WTC11 (cell line): ENCODE measurements at regions not wholly inside any gene's neighbourhood (a gene's known extent, or its start where the extent isn't known, plus 50 kb on each side); places are given as distances from the start of the nearest gene placed in this dataset.

Experiments
- ATAC-seq: fragments of 200-7000 bp; cut with Tn5 transposase; 2 replicates; pipeline ENCODE4 v1.10.0; 2021; ENCODE audit warnings: mild to moderate bottlenecking, moderate library complexity
- CTCF ChIA-PET: fragments of 300-600 bp; sonication (Branson Sonifier 250); formaldehyde crosslinking; loops from one replicate; lab custom pipeline; 2021; ENCODE audit warnings: antibody characterized with exemption; lab: Charles Lee
- POLR2A ChIA-PET: fragments of 350-600 bp; sonication (Branson Sonifier 250); formaldehyde crosslinking; loops from one replicate; lab custom pipeline; 2021; ENCODE audit warnings: antibody characterized with exemption; lab: Charles Lee
- DNase-seq: peaks from one replicate; pipeline ENCODE4 v3.0.0; 2021; ENCODE audit warnings: low spot score
- H3K27ac Mint-ChIP-seq: 2 replicates; pipeline ENCODE4 v1.8.0; 2021; ENCODE audit warnings: mixed read lengths
- H3K27me3 Mint-ChIP-seq: 2 replicates; pipeline ENCODE4 v1.8.0; 2021; ENCODE audit warnings: low read depth, mild to moderate bottlenecking, moderate library complexity, mixed read lengths
- H3K36me3 Mint-ChIP-seq: 2 replicates; pipeline ENCODE4 v1.8.0; 2021; ENCODE audit warnings: mixed read lengths
- H3K4me1 Mint-ChIP-seq: 2 replicates; pipeline ENCODE4 v1.8.0; 2022; ENCODE audit warnings: mixed read lengths
- H3K4me3 Mint-ChIP-seq: 2 replicates; pipeline ENCODE4 v1.8.0; 2021; ENCODE audit warnings: mild to moderate bottlenecking, moderate library complexity, mixed read lengths
- H3K9me3 Mint-ChIP-seq: 2 replicates; pipeline ENCODE4 v1.8.0; 2021; ENCODE audit warnings: mixed read lengths
- CBFB ChIP-seq: sonication (generic); formaldehyde crosslinking; IDR thresholded peaks from 2 replicates; pipeline ENCODE4 v1.8.1; 2022; ENCODE audit warnings: mild to moderate bottlenecking, low read depth, missing genetic modification reagents
- CREB1 ChIP-seq: sonication (generic); formaldehyde crosslinking; IDR thresholded peaks from 2 replicates; pipeline ENCODE4 v1.8.0; 2023; ENCODE audit warnings: mild to moderate bottlenecking, missing genetic modification reagents
- ELF4 ChIP-seq: sonication (generic); formaldehyde crosslinking; IDR thresholded peaks from 2 replicates; pipeline ENCODE4 v1.8.1; 2022; ENCODE audit warnings: low read depth, mild to moderate bottlenecking, moderate library complexity, missing genetic modification reagents
- ESRRA ChIP-seq: sonication (generic); formaldehyde crosslinking; IDR thresholded peaks from 2 replicates; pipeline ENCODE4 v1.8.1; 2022; ENCODE audit warnings: mild to moderate bottlenecking, missing genetic modification reagents, borderline replicate concordance
- IRF2 ChIP-seq: sonication (generic); formaldehyde crosslinking; IDR thresholded peaks from 2 replicates; pipeline ENCODE4 v1.8.0; 2022; ENCODE audit warnings: low read depth, missing genetic modification reagents, borderline replicate concordance
- NFATC4 ChIP-seq: fragments of 250-450 bp; sonication (Bioruptor Pico); IDR thresholded peaks from 2 replicates; pipeline ENCODE4 v1.9.0; 2021; ENCODE audit warnings: mild to moderate bottlenecking
- RORB ChIP-seq: fragments of 250-450 bp; sonication (Bioruptor Pico); IDR thresholded peaks from 2 replicates; pipeline ENCODE4 v1.9.0; 2021; ENCODE audit warnings: mild to moderate bottlenecking
- ZNF138 ChIP-seq: sonication (generic); formaldehyde crosslinking; conservative IDR thresholded peaks from 2 replicates; pipeline ENCODE4 v1.8.1; 2022; ENCODE audit warnings: mild to moderate bottlenecking, moderate library complexity, missing genetic modification reagents
- ZNF396 ChIP-seq: fragments of 250-450 bp; sonication (Bioruptor Pico); IDR thresholded peaks from 2 replicates; pipeline ENCODE4 v1.8.0; 2021; ENCODE audit warnings: mild to moderate bottlenecking, moderate library complexity, borderline replicate concordance
- ZNF416 ChIP-seq: fragments of 250-450 bp; sonication (Bioruptor Pico); IDR thresholded peaks from 2 replicates; pipeline ENCODE4 v1.9.0; 2021; ENCODE audit warnings: mild to moderate bottlenecking, inconsistent platforms
- ZNF423 ChIP-seq: fragments of 250-450 bp; sonication (Bioruptor Pico); IDR thresholded peaks from 2 replicates; pipeline ENCODE4 v2.1.2; 2022; ENCODE audit warnings: mild to moderate bottlenecking, moderate library complexity
- TF ChIP-seq, protein P1 (sequence below): sonication (generic); formaldehyde crosslinking; IDR thresholded peaks from 2 replicates; pipeline ENCODE4 v1.8.0; 2023; ENCODE audit warnings: missing genetic modification reagents, mild to moderate bottlenecking, borderline replicate concordance
- TF ChIP-seq, protein P2 (sequence below): sonication (generic); formaldehyde crosslinking; IDR thresholded peaks from 2 replicates; pipeline ENCODE4 v1.8.1; 2022; ENCODE audit warnings: low read depth, missing genetic modification reagents, borderline replicate concordance
- TF ChIP-seq, protein P3 (sequence below): fragments of 250-450 bp; sonication (Bioruptor Pico); IDR thresholded peaks from 2 replicates; pipeline ENCODE4 v1.8.0; 2021; ENCODE audit warnings: mild to moderate bottlenecking
- TF ChIP-seq, protein P4 (sequence below): sonication (generic); formaldehyde crosslinking; conservative IDR thresholded peaks from 2 replicates; pipeline ENCODE4 v1.8.1; 2023; ENCODE audit warnings: mild to moderate bottlenecking, low read depth, missing genetic modification reagents, moderate library complexity
- TF ChIP-seq, protein P5 (sequence below): fragments of 250-450 bp; sonication (Bioruptor Pico); IDR thresholded peaks from 2 replicates; pipeline ENCODE4 v1.9.0; 2021; ENCODE audit warnings: mild to moderate bottlenecking
- TF ChIP-seq, protein P6 (sequence below): sonication (generic); formaldehyde crosslinking; IDR thresholded peaks from 2 replicates; pipeline ENCODE4 v1.8.1; 2023; ENCODE audit warnings: mild to moderate bottlenecking, moderate library complexity, missing genetic modification reagents
- TF ChIP-seq, protein P7 (sequence below): sonication (generic); formaldehyde crosslinking; IDR thresholded peaks from 2 replicates; pipeline ENCODE4 v1.8.1; 2023; ENCODE audit warnings: mild to moderate bottlenecking, missing genetic modification reagents, borderline replicate concordance

DNA sequence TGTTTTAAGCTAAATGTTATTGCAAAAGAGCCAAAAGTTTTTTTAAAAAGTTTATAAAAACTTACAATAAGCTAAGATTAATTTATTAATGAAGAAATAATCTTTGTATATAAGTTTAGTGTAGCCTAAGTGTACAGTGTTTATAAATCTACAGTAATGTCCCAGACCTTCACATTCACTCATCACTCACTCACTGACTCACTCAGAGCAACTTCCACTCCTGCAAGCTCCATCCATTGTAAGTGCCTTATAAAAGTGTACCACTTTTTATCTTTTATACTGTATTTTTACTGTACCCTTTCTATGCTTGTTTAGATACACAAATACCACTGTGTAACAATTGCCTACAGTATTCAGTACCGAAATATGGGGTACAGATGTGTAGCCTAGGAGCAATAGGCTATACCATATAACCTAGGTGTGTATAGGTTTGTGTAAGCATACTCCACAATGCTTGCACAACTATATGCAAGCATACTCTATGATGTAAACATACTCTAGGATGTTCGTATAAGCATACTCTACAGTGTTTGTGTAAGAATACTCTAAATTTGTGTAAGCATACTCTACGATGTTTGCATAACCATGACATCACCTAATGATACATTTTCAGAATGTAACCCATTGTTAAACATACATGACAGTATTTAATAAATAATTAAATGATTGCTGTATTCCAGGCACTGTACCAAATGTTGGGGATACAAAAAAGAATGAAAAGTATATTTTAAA is 953.0 kb downstream of the KCNA4 start (continued):
- TF ChIP-seq, protein P1, sequence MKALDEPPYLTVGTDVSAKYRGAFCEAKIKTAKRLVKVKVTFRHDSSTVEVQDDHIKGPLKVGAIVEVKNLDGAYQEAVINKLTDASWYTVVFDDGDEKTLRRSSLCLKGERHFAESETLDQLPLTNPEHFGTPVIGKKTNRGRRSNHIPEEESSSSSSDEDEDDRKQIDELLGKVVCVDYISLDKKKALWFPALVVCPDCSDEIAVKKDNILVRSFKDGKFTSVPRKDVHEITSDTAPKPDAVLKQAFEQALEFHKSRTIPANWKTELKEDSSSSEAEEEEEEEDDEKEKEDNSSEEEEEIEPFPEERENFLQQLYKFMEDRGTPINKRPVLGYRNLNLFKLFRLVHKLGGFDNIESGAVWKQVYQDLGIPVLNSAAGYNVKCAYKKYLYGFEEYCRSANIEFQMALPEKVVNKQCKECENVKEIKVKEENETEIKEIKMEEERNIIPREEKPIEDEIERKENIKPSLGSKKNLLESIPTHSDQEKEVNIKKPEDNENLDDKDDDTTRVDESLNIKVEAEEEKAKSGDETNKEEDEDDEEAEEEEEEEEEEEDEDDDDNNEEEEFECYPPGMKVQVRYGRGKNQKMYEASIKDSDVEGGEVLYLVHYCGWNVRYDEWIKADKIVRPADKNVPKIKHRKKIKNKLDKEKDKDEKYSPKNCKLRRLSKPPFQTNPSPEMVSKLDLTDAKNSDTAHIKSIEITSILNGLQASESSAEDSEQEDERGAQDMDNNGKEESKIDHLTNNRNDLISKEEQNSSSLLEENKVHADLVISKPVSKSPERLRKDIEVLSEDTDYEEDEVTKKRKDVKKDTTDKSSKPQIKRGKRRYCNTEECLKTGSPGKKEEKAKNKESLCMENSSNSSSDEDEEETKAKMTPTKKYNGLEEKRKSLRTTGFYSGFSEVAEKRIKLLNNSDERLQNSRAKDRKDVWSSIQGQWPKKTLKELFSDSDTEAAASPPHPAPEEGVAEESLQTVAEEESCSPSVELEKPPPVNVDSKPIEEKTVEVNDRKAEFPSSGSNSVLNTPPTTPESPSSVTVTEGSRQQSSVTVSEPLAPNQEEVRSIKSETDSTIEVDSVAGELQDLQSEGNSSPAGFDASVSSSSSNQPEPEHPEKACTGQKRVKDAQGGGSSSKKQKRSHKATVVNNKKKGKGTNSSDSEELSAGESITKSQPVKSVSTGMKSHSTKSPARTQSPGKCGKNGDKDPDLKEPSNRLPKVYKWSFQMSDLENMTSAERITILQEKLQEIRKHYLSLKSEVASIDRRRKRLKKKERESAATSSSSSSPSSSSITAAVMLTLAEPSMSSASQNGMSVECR = no peak
- TF ChIP-seq, protein P2, sequence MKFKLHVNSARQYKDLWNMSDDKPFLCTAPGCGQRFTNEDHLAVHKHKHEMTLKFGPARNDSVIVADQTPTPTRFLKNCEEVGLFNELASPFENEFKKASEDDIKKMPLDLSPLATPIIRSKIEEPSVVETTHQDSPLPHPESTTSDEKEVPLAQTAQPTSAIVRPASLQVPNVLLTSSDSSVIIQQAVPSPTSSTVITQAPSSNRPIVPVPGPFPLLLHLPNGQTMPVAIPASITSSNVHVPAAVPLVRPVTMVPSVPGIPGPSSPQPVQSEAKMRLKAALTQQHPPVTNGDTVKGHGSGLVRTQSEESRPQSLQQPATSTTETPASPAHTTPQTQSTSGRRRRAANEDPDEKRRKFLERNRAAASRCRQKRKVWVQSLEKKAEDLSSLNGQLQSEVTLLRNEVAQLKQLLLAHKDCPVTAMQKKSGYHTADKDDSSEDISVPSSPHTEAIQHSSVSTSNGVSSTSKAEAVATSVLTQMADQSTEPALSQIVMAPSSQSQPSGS (CRISPR knock-in tag) = no peak
- no peak for TF ChIP-seq ZNF138
- TF ChIP-seq CBFB (CRISPR knock-in tag) = no peak
- no peak for TF ChIP-seq ESRRA (CRISPR knock-in tag)
- TF ChIP-seq ELF4 (CRISPR knock-in tag) = no peak
- no peak for TF ChIP-seq RORB
- TF ChIP-seq, protein P3, sequence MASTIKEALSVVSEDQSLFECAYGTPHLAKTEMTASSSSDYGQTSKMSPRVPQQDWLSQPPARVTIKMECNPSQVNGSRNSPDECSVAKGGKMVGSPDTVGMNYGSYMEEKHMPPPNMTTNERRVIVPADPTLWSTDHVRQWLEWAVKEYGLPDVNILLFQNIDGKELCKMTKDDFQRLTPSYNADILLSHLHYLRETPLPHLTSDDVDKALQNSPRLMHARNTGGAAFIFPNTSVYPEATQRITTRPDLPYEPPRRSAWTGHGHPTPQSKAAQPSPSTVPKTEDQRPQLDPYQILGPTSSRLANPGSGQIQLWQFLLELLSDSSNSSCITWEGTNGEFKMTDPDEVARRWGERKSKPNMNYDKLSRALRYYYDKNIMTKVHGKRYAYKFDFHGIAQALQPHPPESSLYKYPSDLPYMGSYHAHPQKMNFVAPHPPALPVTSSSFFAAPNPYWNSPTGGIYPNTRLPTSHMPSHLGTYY (CRISPR knock-in tag) = no peak
- no peak for TF ChIP-seq ZNF396

DNA sequence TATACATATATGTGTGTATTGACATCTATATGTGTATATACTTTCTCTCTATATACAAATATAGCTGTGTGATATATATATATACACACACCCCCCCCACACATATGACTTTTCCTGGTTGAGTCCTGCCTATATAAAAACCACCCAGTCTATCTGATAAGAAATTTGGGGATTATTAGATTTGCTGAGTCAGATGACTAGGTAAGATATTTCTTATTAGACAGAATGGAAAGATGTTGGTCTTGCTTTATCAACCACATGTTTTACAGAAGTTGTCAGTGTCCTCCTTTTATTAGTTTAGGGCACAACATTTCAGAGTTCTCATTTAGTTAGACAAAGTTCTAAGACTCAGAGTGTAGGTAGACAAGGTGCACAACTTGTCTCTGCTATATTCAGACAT is 953.3 kb downstream of the METTL15 start:
- Mint-ChIP-seq H3K36me3 (peaks cover 16% of the 10 kb centered on the region), H3K27ac (no peak overlapping the region), H3K27me3 (no peaks in the 10 kb centered on the region; the same call in 1 of the 2 replicates), H3K4me1 (no peaks in the 10 kb centered on the region), H3K4me3 (no peak overlapping the region), H3K9me3 (peaks cover 20% of the 10 kb centered on the region)
- no peak for ATAC-seq
- POLR2A ChIA-PET = no interaction called here
- CTCF ChIA-PET = no interaction called here
- no peak for DNase-seq
- TF ChIP-seq, protein P4, sequence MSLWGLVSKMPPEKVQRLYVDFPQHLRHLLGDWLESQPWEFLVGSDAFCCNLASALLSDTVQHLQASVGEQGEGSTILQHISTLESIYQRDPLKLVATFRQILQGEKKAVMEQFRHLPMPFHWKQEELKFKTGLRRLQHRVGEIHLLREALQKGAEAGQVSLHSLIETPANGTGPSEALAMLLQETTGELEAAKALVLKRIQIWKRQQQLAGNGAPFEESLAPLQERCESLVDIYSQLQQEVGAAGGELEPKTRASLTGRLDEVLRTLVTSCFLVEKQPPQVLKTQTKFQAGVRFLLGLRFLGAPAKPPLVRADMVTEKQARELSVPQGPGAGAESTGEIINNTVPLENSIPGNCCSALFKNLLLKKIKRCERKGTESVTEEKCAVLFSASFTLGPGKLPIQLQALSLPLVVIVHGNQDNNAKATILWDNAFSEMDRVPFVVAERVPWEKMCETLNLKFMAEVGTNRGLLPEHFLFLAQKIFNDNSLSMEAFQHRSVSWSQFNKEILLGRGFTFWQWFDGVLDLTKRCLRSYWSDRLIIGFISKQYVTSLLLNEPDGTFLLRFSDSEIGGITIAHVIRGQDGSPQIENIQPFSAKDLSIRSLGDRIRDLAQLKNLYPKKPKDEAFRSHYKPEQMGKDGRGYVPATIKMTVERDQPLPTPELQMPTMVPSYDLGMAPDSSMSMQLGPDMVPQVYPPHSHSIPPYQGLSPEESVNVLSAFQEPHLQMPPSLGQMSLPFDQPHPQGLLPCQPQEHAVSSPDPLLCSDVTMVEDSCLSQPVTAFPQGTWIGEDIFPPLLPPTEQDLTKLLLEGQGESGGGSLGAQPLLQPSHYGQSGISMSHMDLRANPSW (CRISPR knock-in tag) = no peak
- TF ChIP-seq CREB1 = no peak
- TF ChIP-seq ZNF423 (CRISPR knock-in tag) = no peak
- TF ChIP-seq, protein P5, sequence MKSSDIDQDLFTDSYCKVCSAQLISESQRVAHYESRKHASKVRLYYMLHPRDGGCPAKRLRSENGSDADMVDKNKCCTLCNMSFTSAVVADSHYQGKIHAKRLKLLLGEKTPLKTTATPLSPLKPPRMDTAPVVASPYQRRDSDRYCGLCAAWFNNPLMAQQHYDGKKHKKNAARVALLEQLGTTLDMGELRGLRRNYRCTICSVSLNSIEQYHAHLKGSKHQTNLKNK (CRISPR knock-in tag) = no peak
- TF ChIP-seq ZNF416 = no peak
- TF ChIP-seq, protein P2 (CRISPR knock-in tag) = no peak
- no peak for TF ChIP-seq NFATC4 (CRISPR knock-in tag)
- TF ChIP-seq IRF2 (CRISPR knock-in tag) = no peak
- TF ChIP-seq, protein P6, sequence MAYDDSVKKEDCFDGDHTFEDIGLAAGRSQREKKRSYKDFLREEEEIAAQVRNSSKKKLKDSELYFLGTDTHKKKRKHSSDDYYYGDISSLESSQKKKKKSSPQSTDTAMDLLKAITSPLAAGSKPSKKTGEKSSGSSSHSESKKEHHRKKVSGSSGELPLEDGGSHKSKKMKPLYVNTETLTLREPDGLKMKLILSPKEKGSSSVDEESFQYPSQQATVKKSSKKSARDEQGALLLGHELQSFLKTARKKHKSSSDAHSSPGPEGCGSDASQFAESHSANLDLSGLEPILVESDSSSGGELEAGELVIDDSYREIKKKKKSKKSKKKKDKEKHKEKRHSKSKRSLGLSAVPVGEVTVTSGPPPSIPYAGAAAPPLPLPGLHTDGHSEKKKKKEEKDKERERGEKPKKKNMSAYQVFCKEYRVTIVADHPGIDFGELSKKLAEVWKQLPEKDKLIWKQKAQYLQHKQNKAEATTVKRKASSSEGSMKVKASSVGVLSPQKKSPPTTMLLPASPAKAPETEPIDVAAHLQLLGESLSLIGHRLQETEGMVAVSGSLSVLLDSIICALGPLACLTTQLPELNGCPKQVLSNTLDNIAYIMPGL (CRISPR knock-in tag) = no peak
- TF ChIP-seq CBFB (CRISPR knock-in tag) = no peak
- TF ChIP-seq, protein P7, sequence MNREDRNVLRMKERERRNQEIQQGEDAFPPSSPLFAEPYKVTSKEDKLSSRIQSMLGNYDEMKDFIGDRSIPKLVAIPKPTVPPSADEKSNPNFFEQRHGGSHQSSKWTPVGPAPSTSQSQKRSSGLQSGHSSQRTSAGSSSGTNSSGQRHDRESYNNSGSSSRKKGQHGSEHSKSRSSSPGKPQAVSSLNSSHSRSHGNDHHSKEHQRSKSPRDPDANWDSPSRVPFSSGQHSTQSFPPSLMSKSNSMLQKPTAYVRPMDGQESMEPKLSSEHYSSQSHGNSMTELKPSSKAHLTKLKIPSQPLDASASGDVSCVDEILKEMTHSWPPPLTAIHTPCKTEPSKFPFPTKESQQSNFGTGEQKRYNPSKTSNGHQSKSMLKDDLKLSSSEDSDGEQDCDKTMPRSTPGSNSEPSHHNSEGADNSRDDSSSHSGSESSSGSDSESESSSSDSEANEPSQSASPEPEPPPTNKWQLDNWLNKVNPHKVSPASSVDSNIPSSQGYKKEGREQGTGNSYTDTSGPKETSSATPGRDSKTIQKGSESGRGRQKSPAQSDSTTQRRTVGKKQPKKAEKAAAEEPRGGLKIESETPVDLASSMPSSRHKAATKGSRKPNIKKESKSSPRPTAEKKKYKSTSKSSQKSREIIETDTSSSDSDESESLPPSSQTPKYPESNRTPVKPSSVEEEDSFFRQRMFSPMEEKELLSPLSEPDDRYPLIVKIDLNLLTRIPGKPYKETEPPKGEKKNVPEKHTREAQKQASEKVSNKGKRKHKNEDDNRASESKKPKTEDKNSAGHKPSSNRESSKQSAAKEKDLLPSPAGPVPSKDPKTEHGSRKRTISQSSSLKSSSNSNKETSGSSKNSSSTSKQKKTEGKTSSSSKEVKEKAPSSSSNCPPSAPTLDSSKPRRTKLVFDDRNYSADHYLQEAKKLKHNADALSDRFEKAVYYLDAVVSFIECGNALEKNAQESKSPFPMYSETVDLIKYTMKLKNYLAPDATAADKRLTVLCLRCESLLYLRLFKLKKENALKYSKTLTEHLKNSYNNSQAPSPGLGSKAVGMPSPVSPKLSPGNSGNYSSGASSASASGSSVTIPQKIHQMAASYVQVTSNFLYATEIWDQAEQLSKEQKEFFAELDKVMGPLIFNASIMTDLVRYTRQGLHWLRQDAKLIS (CRISPR knock-in tag) = no peak
